ENCODE measurements at regions not wholly inside any gene's neighbourhood (a gene's known extent, or its start where the extent isn't known, plus 50 kb on each side); places are given as distances from the start of the nearest gene placed in this dataset.

GRCh38 chr7:128150223-128150865 lies 90.7 kb upstream of the LEP start:
- TF ChIP-seq SUZ12 (IDR thresholded peaks at IDR 0.05) (no peak), NFRKB (IDR thresholded peaks at IDR 0.05) (no peak), HDGF (IDR thresholded peaks at IDR 0.05; ENCODE audit: borderline replicate concordance) (no peak)
